Body of pancreas (tissue), 4 donors: ENCODE measurements at regions not wholly inside any gene's neighbourhood (a gene's known extent, or its start where the extent isn't known, plus 50 kb on each side); places are given as distances from the start of the nearest gene placed in this dataset.

ENCODE experiments used
- POLR2A ChIP-seq, 3 donors: fragments of 450-650 bp; IDR thresholded peaks; one replicate each; pipeline ENCODE4 v1.6.1; 2016; ENCODE audit warnings: antibody characterized with exemption in 3 of 3, mild to moderate bottlenecking in 2 of 3
- TF ChIP-seq, protein P1 (sequence below), 7 experiments: fragments of 450-650 bp in 4 of 7; fragments of 200-600 bp in 3 of 7; sonication (generic) in 3 of 7; IDR thresholded peaks; one replicate each; pipeline ENCODE4 v1.5.1; 2016 to 2019; ENCODE audit warnings: antibody characterized with exemption in 7 of 7

DNA sequence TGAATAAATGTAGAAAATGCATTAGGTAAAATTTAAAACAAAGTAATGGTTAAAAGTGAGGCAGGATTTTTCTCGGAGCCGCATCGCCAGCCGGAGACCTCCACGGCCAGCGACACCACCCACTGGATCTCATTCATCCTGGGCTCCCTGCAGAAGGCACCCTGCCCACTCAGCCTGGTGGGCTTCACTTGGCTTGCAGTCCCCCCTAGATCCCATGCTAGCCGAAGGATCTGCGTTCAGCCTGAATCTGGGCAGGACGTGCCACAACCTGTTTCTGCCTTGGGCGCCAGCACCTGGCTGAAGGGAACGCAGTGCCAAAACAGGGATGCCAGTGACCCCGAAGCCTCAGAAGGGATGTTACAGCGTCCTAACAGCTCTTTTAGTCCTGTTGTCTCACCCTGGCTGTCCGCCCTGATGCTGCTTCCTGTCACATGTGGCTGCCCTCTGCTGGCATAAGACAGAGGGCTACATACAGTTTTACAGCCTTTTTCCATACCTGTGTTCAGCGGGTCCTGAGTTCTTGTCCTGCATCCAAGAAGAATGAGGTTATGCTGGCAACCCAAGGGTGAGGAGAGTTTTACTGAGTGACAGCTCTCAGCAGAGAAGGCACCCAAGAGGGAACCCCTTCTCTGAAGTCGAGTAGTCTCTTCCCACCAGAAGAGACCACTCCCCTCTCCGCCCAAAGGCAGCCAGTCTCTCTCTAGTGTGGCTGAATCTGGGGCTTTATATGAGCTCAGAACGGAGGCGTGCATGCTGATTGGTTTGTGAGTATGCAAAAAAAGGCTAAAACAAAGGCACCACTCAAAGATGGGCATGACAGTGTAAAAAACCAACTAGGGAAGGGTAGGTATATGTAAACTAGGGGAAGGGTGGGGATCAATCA is 173.1 kb upstream of the GYPC start:
- TF ChIP-seq, protein P1, sequence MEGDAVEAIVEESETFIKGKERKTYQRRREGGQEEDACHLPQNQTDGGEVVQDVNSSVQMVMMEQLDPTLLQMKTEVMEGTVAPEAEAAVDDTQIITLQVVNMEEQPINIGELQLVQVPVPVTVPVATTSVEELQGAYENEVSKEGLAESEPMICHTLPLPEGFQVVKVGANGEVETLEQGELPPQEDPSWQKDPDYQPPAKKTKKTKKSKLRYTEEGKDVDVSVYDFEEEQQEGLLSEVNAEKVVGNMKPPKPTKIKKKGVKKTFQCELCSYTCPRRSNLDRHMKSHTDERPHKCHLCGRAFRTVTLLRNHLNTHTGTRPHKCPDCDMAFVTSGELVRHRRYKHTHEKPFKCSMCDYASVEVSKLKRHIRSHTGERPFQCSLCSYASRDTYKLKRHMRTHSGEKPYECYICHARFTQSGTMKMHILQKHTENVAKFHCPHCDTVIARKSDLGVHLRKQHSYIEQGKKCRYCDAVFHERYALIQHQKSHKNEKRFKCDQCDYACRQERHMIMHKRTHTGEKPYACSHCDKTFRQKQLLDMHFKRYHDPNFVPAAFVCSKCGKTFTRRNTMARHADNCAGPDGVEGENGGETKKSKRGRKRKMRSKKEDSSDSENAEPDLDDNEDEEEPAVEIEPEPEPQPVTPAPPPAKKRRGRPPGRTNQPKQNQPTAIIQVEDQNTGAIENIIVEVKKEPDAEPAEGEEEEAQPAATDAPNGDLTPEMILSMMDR (IDR thresholded peaks at IDR 0.05), result no peak
- no peak for TF ChIP-seq POLR2A (IDR thresholded peaks at IDR 0.05)
